Endothelial cell of umbilical vein (primary cell): ENCODE measurements at regions not wholly inside any gene's neighbourhood (a gene's known extent, or its start where the extent isn't known, plus 50 kb on each side); places are given as distances from the start of the nearest gene placed in this dataset.

Experiments used
- GATA2 ChIP-seq: IDR thresholded peaks from 2 replicates; pipeline ENCODE4 v1.7.0; 2011; ENCODE audit warnings: low read depth, mild to moderate bottlenecking, moderate library complexity, mixed read lengths, low read length; ENCODE audit not compliant: insufficient read length, insufficient read depth
- POLR2AphosphoS5 ChIP-seq: IDR thresholded peaks from 2 replicates; pipeline ENCODE4 v1.6.1; 2012; ENCODE audit warnings: low read depth, mild to moderate bottlenecking, control low read depth, low read length, moderate library complexity; ENCODE audit not compliant: insufficient read depth
- TF ChIP-seq, protein P1 (sequence below), 2 donors: IDR thresholded peaks; 1 replicate in 1 of 2; 2 replicates in 1 of 2; pipeline ENCODE4 v1.5.1; 2011; ENCODE audit warnings: low read length in 2 of 2, mild to moderate bottlenecking in 2 of 2, moderate library complexity in 2 of 2, control low read depth in 1 of 2, inconsistent platforms in 1 of 2, low read depth in 1 of 2; ENCODE audit not compliant: insufficient read depth in 1 of 2; ENCODE audit errors: extremely low read depth in 1 of 2

DNA sequence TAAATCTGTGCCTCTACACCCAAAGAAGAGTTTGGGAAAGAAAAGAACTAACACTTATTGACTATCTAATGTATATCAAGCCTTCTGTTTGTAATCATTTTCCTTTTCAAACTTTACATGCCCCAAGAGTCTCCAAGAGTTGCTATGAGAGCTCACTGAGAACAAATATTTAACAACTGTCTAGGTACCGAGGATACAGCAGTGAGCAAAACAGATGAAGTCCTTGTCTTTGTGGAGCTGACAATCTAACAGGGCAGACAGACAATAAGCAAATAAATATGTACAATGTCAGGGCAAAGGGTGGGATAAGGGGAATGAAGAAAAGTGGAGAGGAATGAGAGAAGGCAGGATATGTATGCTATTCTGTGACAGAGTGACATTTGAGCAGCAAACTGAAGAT is 64.8 kb upstream of the KSR1 start:
- TF ChIP-seq POLR2AphosphoS5 (no peak), GATA2 (no peak)
- TF ChIP-seq, protein P1, sequence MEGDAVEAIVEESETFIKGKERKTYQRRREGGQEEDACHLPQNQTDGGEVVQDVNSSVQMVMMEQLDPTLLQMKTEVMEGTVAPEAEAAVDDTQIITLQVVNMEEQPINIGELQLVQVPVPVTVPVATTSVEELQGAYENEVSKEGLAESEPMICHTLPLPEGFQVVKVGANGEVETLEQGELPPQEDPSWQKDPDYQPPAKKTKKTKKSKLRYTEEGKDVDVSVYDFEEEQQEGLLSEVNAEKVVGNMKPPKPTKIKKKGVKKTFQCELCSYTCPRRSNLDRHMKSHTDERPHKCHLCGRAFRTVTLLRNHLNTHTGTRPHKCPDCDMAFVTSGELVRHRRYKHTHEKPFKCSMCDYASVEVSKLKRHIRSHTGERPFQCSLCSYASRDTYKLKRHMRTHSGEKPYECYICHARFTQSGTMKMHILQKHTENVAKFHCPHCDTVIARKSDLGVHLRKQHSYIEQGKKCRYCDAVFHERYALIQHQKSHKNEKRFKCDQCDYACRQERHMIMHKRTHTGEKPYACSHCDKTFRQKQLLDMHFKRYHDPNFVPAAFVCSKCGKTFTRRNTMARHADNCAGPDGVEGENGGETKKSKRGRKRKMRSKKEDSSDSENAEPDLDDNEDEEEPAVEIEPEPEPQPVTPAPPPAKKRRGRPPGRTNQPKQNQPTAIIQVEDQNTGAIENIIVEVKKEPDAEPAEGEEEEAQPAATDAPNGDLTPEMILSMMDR (IDR thresholded peaks at IDR 0.05; ENCODE audit: extremely low read depth in 1 of 2, insufficient read depth in 1 of 2, low read depth in 1 of 2, low read length in 2 of 2), result no peak
